ENCODE measurements at regions not wholly inside any gene's neighbourhood (a gene's known extent, or its start where the extent isn't known, plus 50 kb on each side); places are given as distances from the start of the nearest gene placed in this dataset.

DNA sequence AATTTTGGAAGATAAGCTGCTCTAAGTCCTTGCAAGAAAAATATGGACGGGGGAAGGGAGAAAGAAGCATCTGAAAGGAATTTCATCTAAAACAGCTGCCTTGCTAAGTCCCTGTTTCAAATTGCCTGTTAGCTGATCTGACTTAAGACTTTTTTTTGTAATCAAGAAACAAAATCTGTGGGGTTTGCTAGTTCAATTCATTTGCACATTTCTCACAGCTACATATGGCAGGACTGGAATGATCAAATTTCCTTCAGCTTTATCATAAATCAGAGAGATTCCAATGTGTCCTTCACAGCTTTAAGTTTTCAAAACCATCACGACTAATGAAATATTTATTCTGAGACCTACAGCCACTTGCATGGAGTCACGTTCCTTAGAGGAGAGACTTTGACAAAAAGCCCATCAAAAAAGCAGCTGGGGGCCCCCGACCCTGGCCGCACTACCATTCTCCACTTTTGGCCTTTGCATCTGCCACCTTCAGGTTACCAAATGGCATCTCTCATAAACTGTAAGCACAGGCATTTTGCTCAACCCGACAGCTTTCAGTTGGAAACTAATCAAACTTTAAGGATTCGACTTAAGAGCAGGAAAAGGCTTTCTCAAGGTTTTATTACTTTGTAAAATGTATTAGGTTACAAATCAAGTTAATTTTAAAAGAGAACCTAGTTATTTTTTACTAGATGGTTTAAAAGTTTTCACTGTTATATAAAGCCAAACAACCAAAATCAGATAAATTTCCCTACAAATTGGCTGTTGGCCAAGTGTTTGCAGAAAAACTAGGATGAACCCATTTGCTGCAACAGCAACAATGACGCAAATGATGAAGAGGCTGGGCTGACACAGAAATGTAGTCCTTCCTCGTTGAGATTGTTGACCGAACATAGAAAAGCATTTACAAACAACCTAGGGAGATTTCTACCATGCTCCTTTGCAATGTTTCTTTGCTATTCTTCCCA is 100.4 kb upstream of the RND3 start:
- peak; percentile 52 for DNase-seq (ENCODE audit: extremely low read depth, low read depth)
- H3K4me3 ChIP-seq (replicated peaks; ENCODE audit: low read depth, low read length), result no peak overlapping the region
- TF ChIP-seq, protein P1, sequence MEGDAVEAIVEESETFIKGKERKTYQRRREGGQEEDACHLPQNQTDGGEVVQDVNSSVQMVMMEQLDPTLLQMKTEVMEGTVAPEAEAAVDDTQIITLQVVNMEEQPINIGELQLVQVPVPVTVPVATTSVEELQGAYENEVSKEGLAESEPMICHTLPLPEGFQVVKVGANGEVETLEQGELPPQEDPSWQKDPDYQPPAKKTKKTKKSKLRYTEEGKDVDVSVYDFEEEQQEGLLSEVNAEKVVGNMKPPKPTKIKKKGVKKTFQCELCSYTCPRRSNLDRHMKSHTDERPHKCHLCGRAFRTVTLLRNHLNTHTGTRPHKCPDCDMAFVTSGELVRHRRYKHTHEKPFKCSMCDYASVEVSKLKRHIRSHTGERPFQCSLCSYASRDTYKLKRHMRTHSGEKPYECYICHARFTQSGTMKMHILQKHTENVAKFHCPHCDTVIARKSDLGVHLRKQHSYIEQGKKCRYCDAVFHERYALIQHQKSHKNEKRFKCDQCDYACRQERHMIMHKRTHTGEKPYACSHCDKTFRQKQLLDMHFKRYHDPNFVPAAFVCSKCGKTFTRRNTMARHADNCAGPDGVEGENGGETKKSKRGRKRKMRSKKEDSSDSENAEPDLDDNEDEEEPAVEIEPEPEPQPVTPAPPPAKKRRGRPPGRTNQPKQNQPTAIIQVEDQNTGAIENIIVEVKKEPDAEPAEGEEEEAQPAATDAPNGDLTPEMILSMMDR (IDR thresholded peaks at IDR 0.05; ENCODE audit: low read depth, low read length, missing control alignments), result no peak

- no peak overlapping the region for H3K4me3 ChIP-seq (replicated peaks; ENCODE audit: low read depth, low read length)
- no peak for DNase-seq (ENCODE audit: extremely low read depth, low read depth)
- TF ChIP-seq, protein P1 (IDR thresholded peaks at IDR 0.05; ENCODE audit: low read depth, low read length, missing control alignments), result no peak
These were observed 99.4 kb upstream of the RND3 start for GRCh38 chr2:150586858-150587257.

DNA sequence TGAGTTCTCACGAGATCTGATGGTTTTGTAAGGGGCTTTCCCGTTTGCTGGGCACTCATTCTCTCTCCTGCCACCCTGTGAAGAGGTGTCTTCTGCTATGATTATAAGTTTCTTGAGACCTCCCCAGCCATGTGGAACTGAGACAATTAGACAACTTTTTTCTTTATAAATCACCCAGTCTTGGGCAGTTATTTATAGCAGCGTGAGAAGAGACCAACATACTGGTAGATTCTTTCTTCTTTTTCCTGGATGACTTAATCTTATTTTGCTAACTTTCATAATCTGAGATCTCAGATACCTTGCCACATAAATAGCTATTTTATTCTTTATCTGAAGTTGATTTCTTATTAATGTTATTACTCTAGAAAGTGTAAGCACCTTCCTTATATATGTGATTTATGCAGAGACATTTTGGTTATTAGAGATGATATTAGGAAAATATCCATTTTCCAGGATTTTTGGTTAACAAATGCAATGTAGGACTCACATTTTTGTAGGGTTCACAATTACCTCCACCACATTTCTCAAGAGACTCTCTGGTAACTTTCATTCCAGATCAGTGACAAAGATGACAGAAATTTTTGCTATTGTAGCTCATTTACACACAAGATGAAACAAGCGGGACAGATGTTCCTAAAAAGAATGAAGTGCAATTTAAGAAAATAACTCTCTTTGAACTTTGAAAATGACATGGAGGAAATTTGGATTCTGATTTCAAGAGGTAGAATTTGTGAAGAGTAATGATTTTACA is 97.9 kb upstream of the RND3 start:
- no peak for DNase-seq (ENCODE audit: extremely low read depth, low read depth)
- TF ChIP-seq, protein P1 (IDR thresholded peaks at IDR 0.05; ENCODE audit: low read depth, low read length, missing control alignments), result no peak
- H3K4me3 ChIP-seq (replicated peaks; ENCODE audit: low read depth, low read length), result no peak overlapping the region

DNA sequence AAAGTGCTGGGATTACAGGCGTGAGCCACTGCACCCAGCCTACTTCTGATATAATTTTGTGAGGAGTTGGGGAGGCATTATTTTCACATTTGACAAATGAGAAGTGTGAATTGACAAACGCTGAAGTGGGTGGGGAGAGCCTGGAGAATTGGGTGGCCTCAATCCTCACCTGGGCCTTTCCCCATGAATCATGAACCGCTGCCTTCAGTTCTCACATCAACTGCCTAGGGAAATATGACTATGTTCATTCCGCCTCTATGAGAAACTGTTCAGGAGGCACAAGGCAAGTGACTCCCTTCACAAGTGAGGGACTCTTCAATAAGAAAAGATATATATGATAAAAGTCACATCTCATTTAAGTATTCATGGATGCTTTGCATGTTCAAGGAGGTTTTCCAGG is 96.6 kb upstream of the RND3 start:
- no peak overlapping the region for H3K4me3 ChIP-seq (replicated peaks; ENCODE audit: low read depth, low read length)
- TF ChIP-seq, protein P1 (IDR thresholded peaks at IDR 0.05; ENCODE audit: low read depth, low read length, missing control alignments), result no peak
- no peak for DNase-seq (ENCODE audit: extremely low read depth, low read depth)

DNA sequence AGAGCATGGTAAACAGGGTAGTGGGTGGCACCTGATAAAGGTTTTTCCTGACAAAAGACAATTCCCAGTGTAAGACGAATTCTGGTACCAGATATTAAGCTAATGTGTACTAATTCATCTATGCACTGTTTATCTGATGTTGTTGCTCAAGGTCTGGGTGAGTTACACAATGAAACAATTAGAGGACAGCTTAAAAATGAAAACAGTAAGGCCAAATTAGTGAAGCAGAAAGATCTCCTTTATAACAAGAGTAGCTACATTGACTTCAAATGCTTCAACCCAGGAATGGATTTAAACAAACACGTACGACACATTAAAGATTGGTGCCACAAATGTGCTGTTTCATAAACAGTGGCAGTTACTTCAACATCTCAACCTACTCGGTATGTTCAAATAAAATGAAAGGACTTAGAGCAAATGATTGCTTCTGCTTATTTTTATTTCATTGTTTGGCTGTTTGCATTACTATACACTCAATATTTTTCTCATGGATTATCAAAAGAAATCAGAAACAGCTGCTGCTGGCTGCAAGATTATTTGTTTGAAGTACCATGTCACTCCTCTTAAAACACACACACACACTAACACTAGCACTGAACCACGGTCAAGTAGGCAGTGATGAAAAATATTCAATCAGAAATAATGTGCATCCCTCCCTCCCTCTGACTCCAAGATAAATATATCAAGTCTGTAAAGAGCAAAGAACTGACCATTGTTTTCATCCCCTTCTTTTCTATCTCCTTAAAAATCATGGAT is 94.4 kb upstream of the RND3 start:
- no peak for DNase-seq (ENCODE audit: extremely low read depth, low read depth)
- H3K4me3 ChIP-seq (replicated peaks; ENCODE audit: low read depth, low read length), result no peak overlapping the region
- TF ChIP-seq, protein P1 (IDR thresholded peaks at IDR 0.05; ENCODE audit: low read depth, low read length, missing control alignments), result no peak

DNA sequence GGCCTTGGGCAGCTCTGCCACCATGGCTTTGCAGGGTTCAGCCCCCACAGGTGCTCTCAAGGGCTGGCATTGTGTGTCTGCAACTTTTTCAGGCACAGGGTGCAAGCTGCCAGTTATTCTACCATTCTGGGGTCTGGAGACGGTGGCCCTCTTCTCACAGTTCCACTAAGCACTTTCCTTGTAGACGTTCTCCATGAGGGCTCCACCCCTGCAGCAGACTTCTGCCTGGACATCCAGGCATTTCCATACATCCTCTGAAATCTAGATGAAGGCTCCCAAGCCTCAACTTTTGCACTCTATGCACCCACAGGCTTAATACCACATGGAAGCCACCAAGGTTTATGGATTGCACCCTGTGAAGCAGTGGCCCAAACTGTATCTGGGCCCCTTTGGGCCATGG is 91.0 kb upstream of the RND3 start:
- TF ChIP-seq, protein P1 (IDR thresholded peaks at IDR 0.05; ENCODE audit: low read depth, low read length, missing control alignments), result no peak
- no peak overlapping the region for H3K4me3 ChIP-seq (replicated peaks; ENCODE audit: low read depth, low read length)
- no peak for DNase-seq (ENCODE audit: extremely low read depth, low read depth)
